ENCODE measurements at regions not wholly inside any gene's neighbourhood (a gene's known extent, or its start where the extent isn't known, plus 50 kb on each side); places are given as distances from the start of the nearest gene placed in this dataset.

DNA sequence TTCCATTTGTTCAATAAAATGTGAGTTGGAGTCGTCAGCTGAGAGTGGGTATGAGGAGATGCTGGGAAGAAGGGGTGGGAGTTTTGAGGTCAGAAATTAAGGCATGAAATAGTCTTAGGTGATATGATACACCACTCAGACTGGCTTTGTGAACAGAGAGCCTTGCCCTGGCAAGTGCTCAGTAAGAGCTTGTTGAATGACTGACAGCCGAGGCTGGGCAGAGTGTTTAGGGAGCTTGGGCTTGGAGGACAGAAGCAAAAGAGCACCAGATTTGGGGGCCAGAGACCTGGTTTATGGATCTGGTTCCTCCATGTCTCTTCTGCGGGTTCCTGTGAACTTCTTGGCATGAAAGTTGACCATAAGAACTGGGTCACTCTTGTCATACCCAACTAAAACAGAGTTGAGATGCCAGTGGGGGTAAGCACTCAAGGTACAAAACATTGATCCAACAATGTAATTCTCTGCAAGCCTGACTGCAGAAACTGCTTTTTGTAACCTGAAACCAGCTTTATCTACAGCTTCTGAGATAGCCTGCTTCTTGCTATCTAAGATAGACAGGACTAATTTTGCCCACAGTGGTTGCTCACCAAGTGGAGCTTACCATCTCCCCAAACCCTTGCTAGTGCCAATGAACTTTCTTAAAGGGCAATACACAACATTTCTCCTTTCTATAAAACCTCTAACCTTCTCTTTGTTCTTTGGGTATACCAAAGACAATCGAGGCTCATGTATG lies 126.4 kb downstream of the TENT5C start:
- TF ChIP-seq, protein P1, sequence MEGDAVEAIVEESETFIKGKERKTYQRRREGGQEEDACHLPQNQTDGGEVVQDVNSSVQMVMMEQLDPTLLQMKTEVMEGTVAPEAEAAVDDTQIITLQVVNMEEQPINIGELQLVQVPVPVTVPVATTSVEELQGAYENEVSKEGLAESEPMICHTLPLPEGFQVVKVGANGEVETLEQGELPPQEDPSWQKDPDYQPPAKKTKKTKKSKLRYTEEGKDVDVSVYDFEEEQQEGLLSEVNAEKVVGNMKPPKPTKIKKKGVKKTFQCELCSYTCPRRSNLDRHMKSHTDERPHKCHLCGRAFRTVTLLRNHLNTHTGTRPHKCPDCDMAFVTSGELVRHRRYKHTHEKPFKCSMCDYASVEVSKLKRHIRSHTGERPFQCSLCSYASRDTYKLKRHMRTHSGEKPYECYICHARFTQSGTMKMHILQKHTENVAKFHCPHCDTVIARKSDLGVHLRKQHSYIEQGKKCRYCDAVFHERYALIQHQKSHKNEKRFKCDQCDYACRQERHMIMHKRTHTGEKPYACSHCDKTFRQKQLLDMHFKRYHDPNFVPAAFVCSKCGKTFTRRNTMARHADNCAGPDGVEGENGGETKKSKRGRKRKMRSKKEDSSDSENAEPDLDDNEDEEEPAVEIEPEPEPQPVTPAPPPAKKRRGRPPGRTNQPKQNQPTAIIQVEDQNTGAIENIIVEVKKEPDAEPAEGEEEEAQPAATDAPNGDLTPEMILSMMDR (conservative IDR thresholded peaks at IDR 0.05; ENCODE audit: low read depth, low read length), result no peak
- TF ChIP-seq EZH2 (IDR thresholded peaks at IDR 0.05; ENCODE audit: borderline replicate concordance, low read depth, low read length, poor library complexity, severe bottlenecking), result no peak
